GM21619 (cell line): ENCODE measurements at regions not wholly inside any gene's neighbourhood (a gene's known extent, or its start where the extent isn't known, plus 50 kb on each side); places are given as distances from the start of the nearest gene placed in this dataset.
A peak's percentile ranks its signal among the peaks of the same experiment; 100 is the strongest.

Experiments
- ATAC-seq: cut with Tn5 transposase; IDR thresholded peaks from one replicate; pipeline ENCODE4 v1.9.1; 2021; ENCODE audit not compliant: unreplicated experiment

- ATAC-seq: no peak
These were observed 83.0 kb downstream of the CXCL12 start for GRCh38 chr10:44301781-44302355.

- peak; percentile 69 for ATAC-seq
These were observed 83.9 kb downstream of the CXCL12 start for GRCh38 chr10:44300666-44301649.

- no peak for ATAC-seq
These were observed 86.2 kb downstream of the CXCL12 start for GRCh38 chr10:44298713-44299112.

- no peak for ATAC-seq
These were observed 86.9 kb downstream of the CXCL12 start for GRCh38 chr10:44297963-44298362.

- ATAC-seq: no peak
These were observed 89.2 kb downstream of the CXCL12 start for GRCh38 chr10:44295644-44296241.

GRCh38 chr10:44294726-44295412 is 90.0 kb downstream of the CXCL12 start:
- ATAC-seq: no peak

- no peak for ATAC-seq
These were observed 91.1 kb downstream of the CXCL12 start for GRCh38 chr10:44293842-44294241.

GRCh38 chr10:44293306-44293778 is 91.6 kb downstream of the CXCL12 start:
- no peak for ATAC-seq

GRCh38 chr10:44292390-44293002 is 92.4 kb downstream of the CXCL12 start:
- no peak for ATAC-seq

GRCh38 chr10:44291091-44291490 is 93.8 kb downstream of the CXCL12 start:
- ATAC-seq: no peak

- ATAC-seq: no peak
These were observed 95.8 kb downstream of the CXCL12 start for GRCh38 chr10:44289125-44289524.

- no peak for ATAC-seq
These were observed 97.5 kb downstream of the CXCL12 start for GRCh38 chr10:44287408-44287807.

- ATAC-seq: no peak
These were observed 100.5 kb downstream of the CXCL12 start for GRCh38 chr10:44284198-44285084.

- no peak for ATAC-seq
These were observed 102.1 kb downstream of the CXCL12 start for GRCh38 chr10:44282626-44283300.

GRCh38 chr10:44281662-44282061 is 103.2 kb downstream of the CXCL12 start:
- ATAC-seq: no peak

- ATAC-seq: no peak
These were observed 103.7 kb downstream of the CXCL12 start for GRCh38 chr10:44281089-44281613.

- ATAC-seq: no peak
These were observed 104.5 kb downstream of the CXCL12 start for GRCh38 chr10:44280226-44281014.
